HCT116 (cell line): ENCODE measurements at regions not wholly inside any gene's neighbourhood (a gene's known extent, or its start where the extent isn't known, plus 50 kb on each side); places are given as distances from the start of the nearest gene placed in this dataset.

ENCODE experiments used
- ATAC-seq: fragments of 200-7000 bp; cut with Tn5 transposase; 2 replicates; pipeline ENCODE4 v1.9.1; 2020; ENCODE audit warnings: mild to moderate bottlenecking, moderate library complexity
- BruUV-seq: library from RNA; stranded (reverse); fragments of 400-500 nt; replicated peaks from 2 replicates; lab custom pipeline; 2021; lab: Mats Ljungman, UMichigan
- CTCF ChIA-PET: fragments of 300-600 bp; sonication (Branson Sonifier 250); formaldehyde crosslinking; loops from one replicate; lab custom pipeline; 2021; ENCODE audit warnings: antibody characterized with exemption; lab: Charles Lee
- POLR2A ChIA-PET: fragments of 300-600, 350-600 bp; sonication (Branson Sonifier 250); formaldehyde crosslinking; loops from one replicate; lab custom pipeline; 2021; ENCODE audit warnings: antibody characterized with exemption; lab: Charles Lee
- RAD21 ChIA-PET, 2 experiments: fragments of 300-600 bp; sonication (Branson Sonifier 250); formaldehyde crosslinking; loops; one replicate each; lab custom pipeline; 2023; ENCODE audit warnings: low total read pairs in 2 of 2; ENCODE audit not compliant: uncharacterized antibody in 2 of 2, unreplicated experiment in 2 of 2, low non-redundant PET in 1 of 2; lab: Charles Lee
- DNase-seq: peaks from one replicate; pipeline ENCODE4 v3.0.0-alpha.2; 2010; ENCODE audit warnings: low read depth, low spot score
- H2AFZ ChIP-seq: fragments of 200-600 bp; shearing (Covaris generic), sonication (generic); 2 replicates; pipeline ENCODE4 v1.6.1; 2017; ENCODE audit warnings: low read depth, mixed run types, mixed read lengths, antibody characterized with exemption, low read length; ENCODE audit not compliant: poor library complexity, severe bottlenecking
- H3K27ac ChIP-seq: 2 replicates; pipeline ENCODE4 v1.5.1; 2012; ENCODE audit warnings: low read depth, low read length
- H3K27me3 ChIP-seq: fragments of 200-600 bp; sonication (generic); 2 replicates; pipeline ENCODE4 v1.6.1; 2016; ENCODE audit warnings: mixed run types, low read length, mixed read lengths; ENCODE audit not compliant: insufficient read depth
- H3K36me3 ChIP-seq, 2 experiments: fragments of 200-500 bp in 1 of 2; fragments of 200-600 bp in 1 of 2; sonication (Bioruptor generic) in 1 of 2; sonication (generic) in 1 of 2; 2 replicates each; pipeline versions ENCODE4 v1.5.1 to v1.6.1; 2014 to 2016; ENCODE audit warnings: low read length in 2 of 2, inconsistent platforms in 1 of 2, mixed read lengths in 1 of 2, mixed run types in 1 of 2; ENCODE audit not compliant: insufficient read depth in 2 of 2, control insufficient read depth in 1 of 2
- H3K4me1 ChIP-seq, 2 experiments: fragments of 200-600 bp in 1 of 2; sonication (generic) in 1 of 2; 2 replicates each; pipeline versions ENCODE4 v1.5.1 to v1.6.1; 2012 to 2017; ENCODE audit warnings: low read length in 2 of 2, inconsistent platforms in 1 of 2, mild to moderate bottlenecking in 1 of 2, mixed read lengths in 1 of 2, mixed run types in 1 of 2, moderate library complexity in 1 of 2; ENCODE audit not compliant: insufficient read depth in 2 of 2, control insufficient read depth in 1 of 2
- H3K4me2 ChIP-seq: fragments of 200-600 bp; sonication (generic); 2 replicates; pipeline ENCODE4 v1.6.1; 2017; ENCODE audit warnings: mixed run types, low read length, mixed read lengths
- H3K4me3 ChIP-seq, 2 experiments: fragments of 200-600 bp in 1 of 2; sonication (generic) in 1 of 2; replicated peaks in 1 of 2; 2 replicates each; pipeline ENCODE4 v1.5.1; 2011 to 2016; ENCODE audit warnings: low read length in 2 of 2, control low read depth in 1 of 2, low read depth in 1 of 2, mild to moderate bottlenecking in 1 of 2, mixed read lengths in 1 of 2, mixed run types in 1 of 2
- H3K79me2 ChIP-seq: fragments of 200-600 bp; sonication (generic); 2 replicates; pipeline ENCODE4 v1.6.1; 2017; ENCODE audit warnings: mild to moderate bottlenecking, mixed run types, low read length, moderate library complexity, mixed read lengths; ENCODE audit not compliant: insufficient read depth
- H3K9ac ChIP-seq: fragments of 200-600 bp; sonication (generic); 2 replicates; pipeline ENCODE4 v1.6.1; 2016; ENCODE audit warnings: low read length, mixed read lengths
- H3K9me2 ChIP-seq: fragments of 200-600 bp; sonication (generic), shearing (Covaris generic); 2 replicates; pipeline ENCODE4 v1.6.1; 2017; ENCODE audit warnings: mixed run types, mild to moderate bottlenecking, moderate library complexity; ENCODE audit not compliant: insufficient read depth
- H3K9me3 ChIP-seq, 2 experiments: fragments of 200-500 bp in 1 of 2; fragments of 200-600 bp in 1 of 2; sonication (Bioruptor generic) in 1 of 2; sonication (generic) in 1 of 2; 2 replicates each; pipeline ENCODE4 v1.6.1; 2014 to 2017; ENCODE audit warnings: low read length in 2 of 2, mixed read lengths in 2 of 2, inconsistent platforms in 1 of 2, low read depth in 1 of 2, mild to moderate bottlenecking in 1 of 2, mixed run types in 1 of 2, moderate library complexity in 1 of 2; ENCODE audit not compliant: control insufficient read depth in 1 of 2, insufficient read depth in 1 of 2
- H4K20me1 ChIP-seq: fragments of 200-600 bp; sonication (generic), shearing (Covaris generic); 2 replicates; pipeline ENCODE4 v1.6.1; 2017; ENCODE audit warnings: mixed run types, mild to moderate bottlenecking, moderate library complexity; ENCODE audit not compliant: insufficient read depth
- ATF3 ChIP-seq: IDR thresholded peaks from 2 replicates; pipeline ENCODE4 v1.6.1; 2012
- CBX3 ChIP-seq: IDR thresholded peaks from 2 replicates; pipeline ENCODE4 v1.6.1; 2012; ENCODE audit warnings: low read depth
- CTCF ChIP-seq, 3 experiments: fragments of 200-600 bp in 1 of 3; sonication (generic) in 1 of 3; IDR thresholded peaks in 2 of 3; conservative IDR thresholded peaks in 1 of 3; 2 replicates each; pipeline ENCODE4 v1.5.1; 2012 to 2017; ENCODE audit warnings: low read depth in 2 of 3, low read length in 2 of 3, antibody characterized with exemption in 1 of 3, borderline replicate concordance in 1 of 3, control low read depth in 1 of 3, mild to moderate bottlenecking in 1 of 3, mixed read lengths in 1 of 3, mixed run types in 1 of 3, moderate library complexity in 1 of 3; ENCODE audit not compliant: insufficient read depth in 1 of 3
- ELF1 ChIP-seq: IDR thresholded peaks from 2 replicates; pipeline ENCODE4 v1.6.1; 2012; ENCODE audit warnings: low read depth, borderline replicate concordance
- EZH2 ChIP-seq: fragments of 200-600 bp; sonication (generic); IDR thresholded peaks from 2 replicates; pipeline ENCODE4 v1.6.1; 2017; ENCODE audit warnings: antibody characterized with exemption, mixed run types
- EZH2phosphoT487 ChIP-seq: fragments of 200-600 bp; IDR thresholded peaks from 2 replicates; pipeline ENCODE4 v1.6.1; 2018; ENCODE audit warnings: antibody characterized with exemption, borderline replicate concordance
- FOSL1 ChIP-seq: IDR thresholded peaks from 2 replicates; pipeline ENCODE4 v1.6.1; 2012; ENCODE audit warnings: low read depth
- JUND ChIP-seq: IDR thresholded peaks from 2 replicates; pipeline ENCODE4 v1.6.1; 2012
- MAX ChIP-seq: IDR thresholded peaks from 2 replicates; pipeline ENCODE4 v1.6.1; 2012
- POLR2AphosphoS5 ChIP-seq: IDR thresholded peaks from 2 replicates; pipeline ENCODE4 v1.6.1; 2011; ENCODE audit warnings: mild to moderate bottlenecking, low read depth, low read length, moderate library complexity
- RAD21 ChIP-seq: IDR thresholded peaks from 2 replicates; pipeline ENCODE4 v1.6.1; 2012; ENCODE audit warnings: low read depth, mild to moderate bottlenecking
- REST ChIP-seq: IDR thresholded peaks from 2 replicates; pipeline ENCODE4 v1.6.1; 2012; ENCODE audit warnings: low read depth
- SIN3A ChIP-seq: IDR thresholded peaks from 2 replicates; pipeline ENCODE4 v1.6.1; 2012; ENCODE audit warnings: low read depth
- SP1 ChIP-seq: IDR thresholded peaks from 2 replicates; pipeline ENCODE4 v1.6.1; 2012; ENCODE audit warnings: low read depth
- SRF ChIP-seq: IDR thresholded peaks from 2 replicates; pipeline ENCODE4 v1.6.1; 2012; ENCODE audit warnings: low read depth
- TCF7L2 ChIP-seq: IDR thresholded peaks from 2 replicates; pipeline ENCODE4 v1.7.0; 2011; ENCODE audit warnings: borderline replicate concordance, inconsistent platforms; ENCODE audit not compliant: insufficient read depth, insufficient read length; ENCODE audit errors: extremely low read depth
- ZBTB33 ChIP-seq: IDR thresholded peaks from 2 replicates; pipeline ENCODE4 v1.6.1; 2011; ENCODE audit warnings: mild to moderate bottlenecking, low read length, moderate library complexity; ENCODE audit not compliant: insufficient replicate concordance; ENCODE audit errors: extremely low read depth
- ZFX ChIP-seq: fragments of 450-650 bp; IDR thresholded peaks from 2 replicates; pipeline ENCODE4 v1.6.1; 2017
- ZNF274 ChIP-seq: fragments of 200-500 bp; sonication (Bioruptor generic); IDR thresholded peaks from 2 replicates; pipeline ENCODE4 v1.6.1; 2014; ENCODE audit warnings: mild to moderate bottlenecking, low read depth, low read length, inconsistent platforms
- intact Hi-C: fragments of 100-400 bp; cut with micrococcal nuclease; formaldehyde crosslinking; loops from 2 replicates; pipeline ENCODE4 v1.10.0; 2022

GRCh38 chr12:3379079-3379478 lies 111.9 kb upstream of the PRMT8 start:
- Histone ChIP-seq H3K9ac (no peak overlapping the region), H3K36me3 (no peaks in the 10 kb centered on the region), H3K9me3 (no peaks in the 10 kb centered on the region), H3K4me1 (no peaks in the 10 kb centered on the region), H2AFZ (no peak overlapping the region), H4K20me1 (no peaks in the 10 kb centered on the region), H3K27ac (no peak overlapping the region), H3K27me3 (0 out of 2 replicates have a peak, but pooled peaks cover 7% of the 10 kb centered on the region), H3K9me2 (no peaks in the 10 kb centered on the region)
- intact Hi-C loops: no loop called here
- DNase-seq (no peak), ATAC-seq (no peak)
- RAD21 ChIA-PET: no interaction called here
- CTCF ChIA-PET: no interaction called here
- POLR2A ChIA-PET: no interaction called here
- no TSS peak for BruUV-seq
- TF ChIP-seq ZFX: no peak
- no peak for TF ChIP-seq FOSL1
- no peak for TF ChIP-seq REST
- TF ChIP-seq JUND: no peak
- no peak for TF ChIP-seq TCF7L2
- no peak for TF ChIP-seq CBX3
- no peak for TF ChIP-seq RAD21
- no peak for TF ChIP-seq ELF1
- no peak for TF ChIP-seq ZNF274
- no peak for TF ChIP-seq SP1
- TF ChIP-seq POLR2AphosphoS5: no peak
- no peak for TF ChIP-seq ATF3
- TF ChIP-seq SRF: no peak
- TF ChIP-seq SIN3A: no peak
- TF ChIP-seq EZH2: no peak
- no peak for TF ChIP-seq EZH2phosphoT487
- no peak for TF ChIP-seq CTCF (IDR thresholded peaks at IDR 0.05 in 2 of 3, conservative IDR thresholded peaks at IDR 0.05 in 1 of 3; ENCODE audit: borderline replicate concordance in 1 of 3, insufficient read depth in 1 of 3, low read depth in 2 of 3, low read length in 2 of 3)
- TF ChIP-seq MAX: no peak
- TF ChIP-seq ZBTB33: no peak
- TF ChIP-seq, all 23 proteins: peak for 0
- no peaks in the 10 kb centered on the region for H3K79me2 ChIP-seq
- H3K4me2 ChIP-seq: no peak overlapping the region
- no peak overlapping the region for H3K4me3 ChIP-seq
